Activated CD4-positive, alpha-beta T cell treated with anti-CD3 and anti-CD28 coated beads for 24 hours (primary cell): ENCODE measurements at regions not wholly inside any gene's neighbourhood (a gene's known extent, or its start where the extent isn't known, plus 50 kb on each side); places are given as distances from the start of the nearest gene placed in this dataset.

Experiments
- DNase-seq, 2 donors: peaks; one replicate each; pipeline ENCODE4 v3.0.0-alpha.2; 2020; ENCODE audit warnings: low read depth in 2 of 2

DNA sequence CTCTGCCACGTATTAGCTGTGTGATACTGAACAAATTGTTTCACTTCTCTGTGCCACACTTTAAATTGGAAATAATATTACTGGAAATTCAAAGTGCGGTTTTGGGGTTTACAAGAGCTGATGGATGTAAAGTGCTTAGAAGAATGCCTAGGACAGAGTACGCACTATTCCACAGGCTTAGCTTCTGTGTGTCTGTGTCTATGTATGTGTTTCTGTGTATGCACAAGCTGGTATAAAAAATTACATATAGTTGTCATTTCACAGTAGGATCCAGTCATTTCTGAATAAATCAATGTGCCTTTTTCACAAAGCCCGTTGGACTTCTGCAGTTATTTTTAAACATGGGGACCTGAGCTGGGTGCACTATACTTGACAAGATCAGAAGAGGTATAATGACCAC, 370.4 kb downstream of the TUSC7 start:
- DNase-seq, result no peak

- no peak for DNase-seq
Observed at GRCh38 chr3:117080872-117081271, 371.3 kb downstream of the TUSC7 start.

- no peak for DNase-seq
Observed at GRCh38 chr3:117084277-117084676, 374.7 kb downstream of the TUSC7 start.

DNA sequence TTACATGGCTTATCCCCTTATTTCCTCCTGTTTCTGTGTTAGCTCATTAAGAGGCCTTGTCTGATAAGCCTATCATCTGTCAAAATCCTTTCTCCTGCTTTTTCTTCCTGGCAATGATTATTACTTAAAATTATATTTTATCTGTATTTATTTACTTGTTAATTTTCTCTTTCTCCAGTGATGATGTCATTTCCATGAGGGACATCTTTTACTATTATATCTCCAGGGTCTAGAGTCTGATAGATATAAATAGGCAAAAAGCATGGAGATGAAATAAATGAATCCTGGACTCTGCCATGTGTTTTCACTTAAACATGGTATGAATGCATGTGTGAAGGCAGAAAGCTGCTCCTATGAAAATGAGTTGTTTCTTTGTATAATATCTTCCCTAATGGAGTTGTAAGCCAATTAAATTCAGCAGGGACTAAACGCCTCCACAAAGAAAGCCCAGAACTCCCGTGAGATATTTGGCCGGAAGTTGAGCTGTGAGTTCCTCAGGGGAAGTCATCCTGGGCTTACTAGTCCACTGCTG, 375.2 kb downstream of the TUSC7 start:
- DNase-seq, result no peak

DNA sequence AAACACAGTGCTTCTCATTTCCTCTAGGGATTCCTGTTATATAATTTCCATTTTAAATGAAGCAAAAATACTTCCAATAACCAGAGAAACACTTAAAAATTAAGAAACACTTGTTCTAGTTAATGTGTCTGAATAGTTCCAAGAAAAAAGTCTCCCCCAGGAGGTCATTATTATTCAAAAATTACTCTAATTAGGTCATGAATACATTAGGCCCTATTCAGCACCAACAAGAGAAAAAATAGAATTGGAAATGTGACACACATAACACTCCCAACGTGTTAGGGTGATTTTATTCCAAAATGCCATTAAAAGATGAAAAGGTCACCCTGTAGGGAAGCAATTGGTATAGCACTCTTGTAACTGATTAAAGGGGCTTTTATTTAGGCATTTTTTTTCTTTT, 382.1 kb downstream of the TUSC7 start:
- no peak for DNase-seq

- DNase-seq, result no peak
Observed at GRCh38 chr3:117096549-117096948, 387.0 kb downstream of the TUSC7 start.

GRCh38 chr3:117097351-117097750, 387.8 kb downstream of the TUSC7 start:
- no peak for DNase-seq

DNA sequence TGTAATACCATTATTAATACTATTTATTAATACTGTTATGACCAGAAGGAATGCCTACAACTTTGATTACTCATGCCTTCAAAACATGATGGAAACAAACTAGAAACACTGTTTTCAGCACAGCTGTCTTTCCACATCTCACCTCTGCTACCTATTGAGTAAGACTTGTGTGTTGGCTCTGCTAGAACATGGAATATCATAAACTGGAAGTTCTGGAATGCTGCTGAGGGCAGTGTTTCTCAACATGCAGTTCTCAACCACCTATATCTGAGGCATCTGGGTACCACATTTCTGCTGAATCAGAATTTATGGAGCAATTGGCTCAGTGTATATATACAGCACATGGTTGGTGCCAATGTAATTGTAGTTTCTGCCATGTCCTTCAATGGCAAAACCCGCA, 392.1 kb downstream of the TUSC7 start:
- no peak for DNase-seq

DNA sequence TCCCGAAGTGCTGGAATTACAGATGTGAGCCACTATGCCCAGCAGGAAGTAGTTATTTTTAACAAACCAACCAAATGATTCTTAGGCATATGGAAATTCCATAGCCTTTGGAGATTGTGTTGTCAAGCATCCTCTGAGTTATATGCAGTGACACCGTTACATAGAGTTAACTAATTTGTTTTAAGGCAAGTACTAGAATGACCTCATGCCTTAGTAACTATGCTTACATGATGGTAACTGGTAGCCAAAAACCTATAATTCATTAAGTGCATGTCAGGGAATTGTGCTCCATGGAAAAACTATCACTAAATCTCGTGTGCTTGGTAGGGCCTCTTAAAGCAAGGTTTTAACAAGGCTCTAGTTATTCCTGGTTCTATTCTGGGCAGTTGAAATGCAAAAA, 392.8 kb downstream of the TUSC7 start:
- no peak for DNase-seq

DNA sequence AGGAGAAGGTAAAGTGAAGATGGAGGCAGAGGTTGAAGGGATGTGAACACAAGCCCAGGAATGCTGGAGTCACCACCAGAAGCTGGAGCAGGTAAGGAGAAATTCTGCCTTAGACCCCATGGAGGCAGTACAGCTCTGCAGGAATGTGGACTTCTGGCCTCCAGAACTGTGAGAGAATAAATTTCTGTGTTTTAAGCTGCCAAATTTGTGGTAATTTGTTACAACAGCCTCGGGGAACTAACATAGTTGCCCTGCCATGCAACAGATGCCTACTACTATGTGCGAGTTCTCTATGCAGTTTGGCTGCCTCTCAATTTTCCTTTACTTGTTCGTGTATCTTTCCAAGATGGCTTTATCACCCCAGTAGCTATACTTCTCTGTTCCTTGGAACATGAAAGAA, 394.1 kb downstream of the TUSC7 start:
- DNase-seq, result no peak

DNA sequence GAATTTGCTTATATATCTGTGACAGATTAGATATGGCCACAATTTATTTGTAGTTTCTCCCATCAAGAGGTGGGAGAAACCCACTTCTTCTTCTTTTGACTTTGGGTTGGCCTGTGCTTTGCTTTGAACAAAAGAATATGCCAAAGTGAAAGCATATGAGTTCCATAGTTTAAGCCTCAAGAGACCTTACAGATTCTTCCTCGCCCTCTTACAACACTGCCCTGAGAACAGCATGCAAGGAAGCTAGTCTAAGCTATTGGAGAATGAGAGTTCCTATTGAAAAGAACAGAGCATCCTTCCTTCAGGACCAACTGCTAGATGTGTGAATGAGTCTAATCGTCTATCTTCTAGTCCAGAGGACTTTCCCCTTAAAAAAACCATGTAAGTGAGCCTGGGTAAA, 394.8 kb downstream of the TUSC7 start:
- DNase-seq, result no peak

DNA sequence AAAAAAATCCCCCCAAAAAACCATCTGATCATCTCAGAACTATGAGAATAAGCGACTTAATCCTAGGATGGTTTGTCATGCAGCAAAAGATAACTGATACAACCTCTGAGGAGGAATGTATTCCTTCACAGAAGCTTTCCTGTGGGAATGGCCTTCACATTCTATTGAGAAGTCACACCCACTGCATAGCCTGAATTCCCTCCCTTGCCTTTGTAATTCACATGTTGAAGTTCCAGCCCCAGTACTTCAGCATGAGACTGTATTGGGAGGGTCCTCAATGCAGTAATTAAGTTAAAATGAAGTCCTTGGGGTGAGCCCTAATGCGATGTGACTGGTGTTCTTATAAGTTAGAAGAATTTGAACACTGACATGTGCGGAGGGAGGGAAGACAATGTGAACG, 395.2 kb downstream of the TUSC7 start:
- DNase-seq, result no peak

DNA sequence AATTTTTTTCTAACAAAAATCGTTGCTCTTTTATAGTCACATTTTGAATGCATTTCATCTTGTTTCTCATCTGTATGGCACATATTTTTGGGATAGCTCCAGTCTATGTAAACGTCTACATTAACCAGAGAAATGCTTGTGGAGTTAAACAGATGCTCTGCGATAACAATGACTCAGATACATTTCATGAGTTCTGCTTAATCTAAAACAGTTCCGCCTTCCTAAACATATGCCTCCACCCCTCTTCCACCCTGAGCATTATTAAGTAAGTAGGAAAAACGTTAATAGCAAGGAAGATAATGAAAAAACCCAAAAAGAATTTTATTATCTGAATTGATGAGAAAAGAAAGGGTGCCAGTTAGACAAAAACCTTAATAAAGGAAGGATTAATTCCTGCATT, 396.1 kb downstream of the TUSC7 start:
- DNase-seq, result no peak

GRCh38 chr3:117106396-117106795, 396.8 kb downstream of the TUSC7 start:
- DNase-seq, result no peak

DNA sequence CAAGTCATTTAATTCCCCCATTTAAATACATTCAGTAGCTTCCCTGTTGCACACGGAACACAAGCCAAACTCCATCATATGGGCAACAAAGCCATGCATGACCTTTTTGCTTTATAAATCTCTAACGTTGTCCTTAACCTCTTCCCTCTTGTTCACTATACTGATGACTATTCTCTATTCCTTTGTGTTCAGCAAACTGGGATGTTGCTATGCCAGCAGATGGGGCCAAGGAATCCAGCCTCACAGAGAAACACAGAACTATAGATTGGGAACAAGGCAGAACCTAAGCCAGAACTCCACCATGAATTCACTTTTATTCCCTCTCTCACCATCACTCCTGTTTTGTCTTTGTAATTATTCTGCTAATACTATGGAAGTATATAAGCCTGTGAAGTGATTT, 398.4 kb downstream of the TUSC7 start:
- DNase-seq, result no peak

GRCh38 chr3:117109178-117109577, 399.6 kb downstream of the TUSC7 start:
- no peak for DNase-seq

- no peak for DNase-seq
Observed at GRCh38 chr3:117114517-117115265, 405.1 kb downstream of the TUSC7 start.

DNA sequence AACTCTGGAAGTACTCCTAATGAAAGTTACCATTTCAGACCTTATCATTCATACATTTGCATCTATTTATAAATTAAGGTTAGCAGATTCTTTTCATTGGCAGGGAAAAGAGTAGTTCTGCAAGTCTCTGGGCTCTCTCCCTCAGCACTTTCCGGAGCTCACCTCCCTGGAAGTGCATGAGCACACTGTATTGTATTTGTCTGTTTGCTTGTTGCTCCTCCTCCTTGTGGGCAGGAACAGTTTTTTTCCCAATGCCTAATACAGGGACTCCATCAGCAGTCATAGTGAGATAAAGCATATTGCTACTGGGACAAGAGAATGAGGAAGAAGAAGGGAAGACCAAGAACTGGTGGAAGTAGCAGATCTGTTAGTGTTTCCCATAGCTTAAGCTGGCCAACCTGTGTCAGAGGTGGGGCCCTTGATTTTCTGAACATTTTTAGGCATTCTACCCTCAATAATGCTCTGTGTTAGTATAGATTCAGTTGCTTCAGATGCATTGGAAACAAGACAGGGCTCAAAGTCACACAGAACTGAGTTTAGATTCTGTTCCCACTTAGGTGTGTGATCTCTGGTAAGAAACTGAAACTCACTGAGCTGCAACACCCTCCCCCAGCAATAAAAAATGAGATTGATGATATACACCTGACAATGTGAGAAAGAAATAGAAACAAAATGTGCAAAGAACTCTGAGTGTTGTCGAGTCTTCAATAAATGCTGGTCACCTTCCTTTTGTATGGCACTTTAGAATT, 407.8 kb downstream of the TUSC7 start:
- DNase-seq, result no peak

GRCh38 chr3:117118604-117119003, 409.0 kb downstream of the TUSC7 start:
- no peak for DNase-seq

DNA sequence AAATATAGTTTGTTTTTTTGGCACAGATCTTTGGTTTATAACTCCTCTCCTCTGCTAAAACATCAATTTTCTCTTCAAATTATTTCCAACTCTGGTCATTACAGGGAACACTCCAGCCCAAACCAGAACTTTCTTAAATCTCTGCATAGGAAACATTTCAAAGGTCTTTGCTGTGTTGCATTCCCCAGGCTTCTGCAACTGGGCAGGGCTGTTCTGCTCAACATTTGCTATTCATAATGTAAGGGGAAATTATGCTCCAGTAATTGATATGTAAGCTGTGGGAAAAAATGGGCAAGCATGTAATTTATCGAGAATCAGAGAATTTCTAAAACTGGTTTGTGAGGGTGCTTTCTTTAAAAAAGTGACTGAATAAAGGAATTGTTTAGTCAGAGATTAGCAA, 410.4 kb downstream of the TUSC7 start:
- no peak for DNase-seq

DNA sequence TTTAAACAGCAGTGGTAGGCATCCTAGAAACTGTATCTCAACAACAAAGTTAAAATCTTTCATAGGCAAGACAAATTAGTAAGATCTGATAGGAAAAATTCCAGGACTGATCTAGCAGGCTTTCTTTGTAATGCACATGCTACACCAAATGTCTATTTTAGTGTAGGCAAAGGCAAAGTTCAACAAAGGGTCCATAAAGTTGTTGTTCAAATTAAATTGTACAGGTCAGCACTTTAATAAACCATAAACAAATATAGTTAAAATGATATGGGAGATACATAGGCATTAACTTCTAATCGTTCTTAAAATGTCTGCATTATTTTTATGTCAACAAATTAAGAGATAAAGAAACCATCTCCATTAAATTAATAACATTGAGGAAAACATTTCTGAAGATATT, 413.0 kb downstream of the TUSC7 start:
- no peak for DNase-seq

DNA sequence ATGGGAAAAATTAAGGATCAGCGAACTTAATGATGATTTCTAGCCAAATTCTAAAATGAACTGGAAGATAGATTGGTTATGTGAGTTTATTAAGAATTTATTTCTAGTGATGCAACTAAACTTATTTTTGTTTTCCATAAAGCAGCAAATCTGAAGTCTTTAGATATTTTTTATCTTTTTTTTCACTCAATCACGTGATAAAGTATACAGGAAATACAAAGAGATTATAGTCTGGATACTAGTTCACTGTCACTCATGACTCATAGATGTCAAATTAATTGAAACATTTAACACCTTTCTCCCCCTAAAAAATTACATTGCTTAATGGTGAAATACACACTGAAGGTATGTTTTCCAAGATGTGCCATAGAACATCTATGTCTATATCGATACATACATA, 416.9 kb downstream of the TUSC7 start:
- no peak for DNase-seq

DNA sequence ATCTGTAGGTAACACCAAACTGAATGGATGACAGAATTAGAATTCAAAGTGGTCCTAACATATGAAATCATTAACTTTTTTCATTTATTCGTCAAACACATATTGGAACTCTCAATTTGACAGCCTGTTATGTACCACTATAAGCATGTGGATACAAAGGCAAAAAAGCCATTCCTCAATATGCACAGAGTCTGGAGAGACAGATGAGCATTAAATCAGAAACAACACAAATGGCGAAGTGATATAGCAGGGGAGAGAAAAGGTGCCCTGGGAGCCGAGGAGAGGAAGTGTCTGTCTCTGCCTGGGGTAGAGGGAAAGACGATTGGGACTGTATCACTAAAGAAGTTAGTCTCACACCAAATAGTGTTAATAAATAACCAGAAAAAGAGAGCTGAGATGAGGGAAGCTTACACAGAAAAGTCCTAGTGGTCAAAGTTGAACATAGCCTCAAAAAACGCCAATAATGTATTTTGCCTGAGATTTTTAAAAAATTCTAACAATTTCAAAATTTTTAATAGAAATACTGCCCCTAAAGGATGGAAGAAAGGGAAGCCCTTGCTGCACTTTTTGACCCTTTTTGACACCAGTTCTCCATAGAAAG, 417.5 kb downstream of the TUSC7 start:
- DNase-seq, result no peak
